Epidermal melanocyte (primary cell): ENCODE measurements at regions not wholly inside any gene's neighbourhood (a gene's known extent, or its start where the extent isn't known, plus 50 kb on each side); places are given as distances from the start of the nearest gene placed in this dataset.
A peak's percentile ranks its signal among the peaks of the same experiment; 100 is the strongest.
"Not testable (repeated sequence)": the region's sequence is repeated elsewhere in the genome, so short reads cannot be mapped to it uniquely, and the experiment has no call there.

Experiments
- DNase-seq: peaks from one replicate; pipeline ENCODE4 v3.0.0; 2011; ENCODE audit warnings: low spot score; ENCODE audit not compliant: insufficient read length

- no peak for DNase-seq
Observed at GRCh38 chr5:23451156-23451555, 56.3 kb upstream of the PRDM9 start.

GRCh38 chr5:23450187-23450586 lies 57.2 kb upstream of the PRDM9 start:
- DNase-seq, result no peak

GRCh38 chr5:23448627-23449026 lies 58.8 kb upstream of the PRDM9 start:
- DNase-seq, result no peak

GRCh38 chr5:23446424-23446823 lies 61.0 kb upstream of the PRDM9 start:
- DNase-seq, result peak; percentile 18

- DNase-seq, result no peak
Observed at GRCh38 chr5:23445573-23445972, 61.8 kb upstream of the PRDM9 start.

GRCh38 chr5:23440703-23441102 lies 66.7 kb upstream of the PRDM9 start:
- no peak for DNase-seq

- DNase-seq, result no peak
Observed at GRCh38 chr5:23437011-23437410, 70.4 kb upstream of the PRDM9 start.

- no peak for DNase-seq
Observed at GRCh38 chr5:23433534-23434315, 73.7 kb upstream of the PRDM9 start.

- DNase-seq, result no peak
Observed at GRCh38 chr5:23428705-23429104, 78.7 kb upstream of the PRDM9 start.

- DNase-seq, result not testable (repeated sequence)
Observed at GRCh38 chr5:23420214-23420613, 87.2 kb upstream of the PRDM9 start.

GRCh38 chr5:23419115-23419514 lies 88.3 kb upstream of the PRDM9 start:
- no peak for DNase-seq

- DNase-seq, result no peak
Observed at GRCh38 chr5:23412515-23412914, 94.9 kb upstream of the PRDM9 start.

GRCh38 chr5:23411994-23412393 lies 95.4 kb upstream of the PRDM9 start:
- DNase-seq, result no peak

GRCh38 chr5:23411200-23411599 lies 96.2 kb upstream of the PRDM9 start:
- DNase-seq, result no peak

- not testable (repeated sequence) for DNase-seq
Observed at GRCh38 chr5:23410775-23411174, 96.6 kb upstream of the PRDM9 start.

- no peak for DNase-seq
Observed at GRCh38 chr5:23405316-23406068, 101.9 kb upstream of the PRDM9 start.

- DNase-seq, result no peak
Observed at GRCh38 chr5:23402585-23402984, 104.8 kb upstream of the PRDM9 start.

- DNase-seq, result no peak
Observed at GRCh38 chr5:23400951-23401350, 106.5 kb upstream of the PRDM9 start.

- no peak for DNase-seq
Observed at GRCh38 chr5:23396346-23396745, 111.1 kb upstream of the PRDM9 start.

GRCh38 chr5:23389291-23390101 lies 117.9 kb upstream of the PRDM9 start:
- no peak for DNase-seq

GRCh38 chr5:23385036-23385435 lies 122.4 kb upstream of the PRDM9 start:
- DNase-seq, result no peak

GRCh38 chr5:23372177-23372576 lies 135.2 kb upstream of the PRDM9 start:
- no peak for DNase-seq
